ENCODE measurements at regions not wholly inside any gene's neighbourhood (a gene's known extent, or its start where the extent isn't known, plus 50 kb on each side); places are given as distances from the start of the nearest gene placed in this dataset.
"Not testable (repeated sequence)": the region's sequence is repeated elsewhere in the genome, so short reads cannot be mapped to it uniquely, and the experiment has no call there.

DNA sequence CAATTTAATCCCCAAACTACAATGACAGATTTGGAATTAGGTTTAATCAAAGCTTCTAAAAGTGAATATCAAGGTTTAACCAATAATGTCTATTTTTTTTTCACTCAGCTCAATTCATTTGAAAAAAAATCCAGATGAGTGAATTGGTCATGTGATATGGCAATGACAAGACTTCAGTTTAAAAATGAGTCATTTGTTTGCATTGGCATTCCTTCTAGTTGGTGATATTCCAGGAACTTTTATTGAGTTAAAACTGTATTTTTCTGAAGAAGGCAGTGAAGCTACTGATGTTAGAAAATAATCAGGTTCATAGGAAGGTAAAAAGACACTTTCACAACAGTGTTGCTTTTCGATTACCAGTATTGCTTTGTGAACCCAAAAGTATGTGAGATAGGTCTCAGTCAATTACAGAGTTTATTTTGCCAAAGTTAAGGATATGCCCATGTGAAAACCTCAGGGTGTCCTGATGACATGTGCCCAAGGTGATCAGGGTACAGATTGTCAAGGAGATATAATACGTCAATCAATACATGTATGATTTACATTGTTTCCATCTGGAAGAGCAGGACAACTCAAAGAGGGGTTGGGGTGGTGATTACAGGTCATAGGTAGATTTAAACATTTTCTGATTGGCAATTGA is 1214.9 kb downstream of the GALC start:
- no peak for DNase-seq

DNA sequence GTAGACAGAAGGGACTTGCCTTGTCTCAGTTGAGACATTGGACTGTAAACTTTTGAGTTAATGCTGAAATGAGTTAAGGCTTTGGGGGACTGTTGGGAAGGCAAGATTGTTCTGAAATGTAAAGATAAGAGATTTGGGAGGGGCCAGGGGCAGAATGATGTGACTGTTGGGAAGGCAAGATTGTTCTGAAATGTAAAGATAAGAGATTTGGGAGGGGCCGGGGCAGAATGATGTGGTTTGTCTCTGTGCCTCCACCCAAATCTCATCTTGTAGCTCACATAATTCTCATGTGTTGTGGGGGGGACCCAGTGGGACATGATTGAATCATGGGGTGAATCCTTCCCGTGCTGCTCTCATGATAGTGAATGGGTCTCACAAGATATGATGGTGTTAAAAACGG is 1217.1 kb downstream of the GALC start:
- not testable (repeated sequence) for DNase-seq

DNA sequence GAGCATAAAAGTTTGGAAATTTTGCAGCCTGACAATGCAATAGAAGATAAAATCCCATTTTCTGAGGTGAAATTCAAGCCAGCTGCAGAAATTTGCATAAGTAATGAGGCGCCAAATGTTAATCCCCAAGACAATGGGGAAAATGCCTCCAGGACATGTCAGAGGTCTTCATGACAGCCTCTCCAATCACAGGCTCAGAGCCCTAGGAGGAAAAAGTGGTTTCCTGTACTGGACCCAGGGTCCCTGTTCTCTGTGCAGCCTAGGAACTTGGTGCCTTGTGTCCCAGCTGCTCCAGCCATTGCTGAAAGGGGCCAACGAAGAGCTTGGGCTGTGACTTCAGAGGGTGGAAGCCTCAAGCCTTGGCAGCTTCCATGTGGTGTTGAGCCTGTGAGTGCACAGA is 1218.1 kb downstream of the GALC start:
- no peak for DNase-seq

- no peak for DNase-seq
Measured at GRCh38 chr14:86772075-86772474, 1220.9 kb downstream of the GALC start.

DNA sequence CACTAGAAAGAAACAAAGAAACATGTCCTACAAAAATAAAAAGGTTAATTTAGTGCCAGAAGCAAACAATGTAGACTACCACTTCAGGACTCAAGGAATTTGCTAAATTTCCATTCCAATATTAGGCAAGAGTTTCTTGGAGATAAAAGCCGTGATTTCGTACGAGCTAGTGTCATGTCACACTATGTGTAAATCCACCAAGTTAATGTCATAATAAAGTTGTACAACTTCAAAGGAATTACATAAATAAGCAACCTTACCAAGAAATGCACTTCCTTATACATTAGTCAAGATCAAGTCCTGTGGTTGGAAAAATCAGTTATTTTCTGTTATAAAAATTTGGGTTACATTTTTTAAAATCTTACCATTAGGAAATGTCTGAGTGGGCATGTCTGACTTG is 1222.8 kb downstream of the GALC start:
- no peak for DNase-seq

DNA sequence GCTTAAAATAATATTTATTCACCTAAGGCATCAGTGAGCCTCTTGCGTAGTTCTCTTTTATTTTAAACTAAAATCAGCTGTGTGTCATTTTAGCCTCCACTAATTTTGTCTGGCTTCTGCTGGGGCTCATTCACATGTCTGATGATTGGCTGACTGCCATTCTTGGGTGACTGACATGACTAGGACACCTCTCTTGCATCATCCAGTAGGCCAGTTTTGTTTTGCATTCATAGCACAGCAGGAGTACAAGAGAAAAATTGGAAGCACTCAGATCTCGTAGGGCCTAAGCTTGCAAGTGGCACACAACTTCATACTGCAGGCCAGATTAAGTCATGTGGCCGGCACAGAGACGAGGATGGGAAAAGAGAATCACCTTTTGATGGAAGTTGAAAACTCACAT is 1226.5 kb downstream of the GALC start:
- DNase-seq, result no peak

GRCh38 chr14:86761611-86762010 is 1231.4 kb downstream of the GALC start:
- no peak for DNase-seq

- no peak for DNase-seq
Measured at GRCh38 chr14:86756521-86757190, 1226.7 kb downstream of the FLRT2 start.

- DNase-seq, result not testable (repeated sequence)
Measured at GRCh38 chr14:86750488-86750887, 1220.5 kb downstream of the FLRT2 start.

GRCh38 chr14:86739761-86740160 is 1209.8 kb downstream of the FLRT2 start:
- no peak for DNase-seq

GRCh38 chr14:86731427-86731826 is 1201.5 kb downstream of the FLRT2 start:
- not testable (repeated sequence) for DNase-seq

DNA sequence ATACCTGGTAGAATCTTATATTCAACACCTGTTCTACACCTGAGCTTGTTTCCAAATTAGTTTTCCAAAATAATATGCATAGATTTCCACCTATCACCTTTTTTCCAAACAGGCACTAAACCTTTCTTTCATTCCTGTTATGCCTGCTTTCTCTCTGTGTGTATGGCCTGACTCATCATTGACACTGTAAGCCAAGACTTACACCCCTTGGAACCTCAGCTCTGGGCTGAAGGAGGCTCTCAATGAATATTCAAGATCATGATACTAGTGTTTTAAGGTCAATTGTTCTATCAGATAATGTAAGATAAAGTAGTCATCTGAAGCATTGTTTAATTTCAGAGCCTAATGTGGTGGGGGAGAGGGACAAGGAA is 1193.3 kb downstream of the FLRT2 start:
- no peak for DNase-seq

- no peak for DNase-seq
Measured at GRCh38 chr14:86722612-86723253, 1192.8 kb downstream of the FLRT2 start.

GRCh38 chr14:86714575-86714974 is 1184.6 kb downstream of the FLRT2 start:
- DNase-seq, result no peak

- no peak for DNase-seq
Measured at GRCh38 chr14:86714153-86714552, 1184.2 kb downstream of the FLRT2 start.

DNA sequence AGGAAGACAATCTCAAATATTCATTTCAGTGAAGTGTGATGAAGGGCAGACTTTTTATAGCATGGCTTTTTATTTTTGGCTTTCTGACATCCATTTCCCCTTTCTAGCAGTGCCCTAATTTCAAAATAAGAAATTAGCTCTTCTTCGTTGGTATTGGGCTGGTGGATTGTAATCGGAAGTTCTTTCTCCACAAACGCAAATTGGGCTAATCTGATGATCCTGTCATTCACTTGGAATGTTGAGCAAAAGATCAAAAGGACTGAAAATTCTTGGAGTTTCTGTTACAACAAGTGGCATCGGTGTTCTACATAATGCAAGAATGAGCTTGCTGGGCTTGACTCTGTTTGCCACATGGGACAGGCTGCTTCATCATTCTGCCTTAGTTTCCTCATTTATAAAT is 1182.8 kb downstream of the FLRT2 start:
- DNase-seq, result no peak

DNA sequence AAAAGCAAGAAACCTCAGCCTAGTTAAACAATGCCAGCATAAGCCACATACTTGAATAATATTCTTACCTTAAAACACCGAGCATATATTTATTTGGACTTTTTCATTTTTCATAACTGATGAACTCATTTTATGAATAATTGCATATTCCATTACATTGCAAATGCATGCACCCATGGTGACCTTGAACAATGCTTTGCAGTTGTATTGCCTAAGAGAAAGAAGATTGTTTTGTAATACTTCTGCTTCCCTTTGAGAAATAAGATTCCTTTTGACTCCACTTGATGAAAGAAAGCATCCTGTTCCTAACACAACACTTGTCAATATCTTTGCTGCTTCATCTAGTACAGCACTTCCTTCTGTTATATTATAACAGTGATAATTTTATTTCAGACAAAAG is 1182.2 kb downstream of the FLRT2 start:
- DNase-seq, result no peak

GRCh38 chr14:86708846-86709339 is 1178.9 kb downstream of the FLRT2 start:
- no peak for DNase-seq

DNA sequence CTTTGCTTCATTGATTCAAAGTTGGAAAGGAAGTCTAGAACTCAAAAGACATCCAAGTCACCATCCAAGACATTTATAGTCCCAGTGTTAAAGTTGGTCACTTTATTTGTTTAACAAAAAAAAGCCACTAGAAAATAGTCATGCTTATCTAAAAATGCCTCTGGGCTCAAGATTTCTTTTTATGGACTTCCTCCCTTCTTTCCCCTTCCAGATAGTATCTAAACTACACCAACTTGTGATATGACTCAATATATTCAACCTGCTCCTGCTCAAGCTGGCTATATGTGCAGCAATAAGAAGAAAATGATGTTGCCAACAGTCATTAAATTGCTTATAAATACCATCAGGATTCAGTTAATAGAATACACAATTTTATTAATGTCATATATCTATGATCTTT is 1177.1 kb downstream of the FLRT2 start:
- no peak for DNase-seq

- DNase-seq, result no peak
Measured at GRCh38 chr14:86683561-86683960, 1153.6 kb downstream of the FLRT2 start.

DNA sequence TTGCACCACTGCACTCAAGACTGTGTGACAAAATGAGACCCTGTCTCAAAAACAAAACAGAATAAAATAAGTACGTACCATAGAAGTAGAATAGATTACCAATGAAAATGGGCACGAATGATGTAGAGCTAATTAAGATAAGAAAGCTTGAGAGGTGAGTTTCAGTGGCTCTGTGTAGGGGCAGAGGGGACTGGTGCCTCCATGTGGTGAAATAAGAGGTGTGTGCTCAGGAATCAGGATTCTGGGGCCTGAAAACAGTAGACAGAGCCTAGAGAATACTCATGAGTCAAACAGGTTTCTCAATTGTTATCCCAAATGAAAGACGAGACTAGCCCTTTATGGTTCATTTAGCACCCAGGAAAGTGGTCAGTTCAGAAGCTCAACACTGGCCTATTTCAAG is 1145.1 kb downstream of the FLRT2 start:
- no peak for DNase-seq

DNA sequence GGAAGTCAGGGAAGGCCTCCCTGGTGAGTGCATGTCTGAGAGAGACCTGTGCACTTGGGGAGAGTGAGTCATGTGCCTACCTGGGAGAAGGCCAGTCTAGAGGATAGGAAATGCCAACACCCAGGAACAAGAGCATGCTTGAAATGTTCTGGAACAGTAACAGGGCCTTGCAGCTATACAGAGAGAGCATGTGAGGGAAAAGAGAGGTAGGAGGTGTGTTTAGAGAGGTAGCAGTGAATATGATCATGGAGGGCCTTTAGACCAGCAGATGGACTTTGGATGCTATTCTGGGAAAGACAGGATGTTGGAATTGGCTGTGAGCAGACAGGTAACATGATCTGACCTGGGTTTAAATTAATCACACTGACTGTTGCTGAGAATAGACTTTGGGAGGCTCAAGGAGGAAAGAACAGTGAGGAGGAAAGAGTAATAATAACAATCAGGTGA is 1143.6 kb downstream of the FLRT2 start:
- no peak for DNase-seq

DNA sequence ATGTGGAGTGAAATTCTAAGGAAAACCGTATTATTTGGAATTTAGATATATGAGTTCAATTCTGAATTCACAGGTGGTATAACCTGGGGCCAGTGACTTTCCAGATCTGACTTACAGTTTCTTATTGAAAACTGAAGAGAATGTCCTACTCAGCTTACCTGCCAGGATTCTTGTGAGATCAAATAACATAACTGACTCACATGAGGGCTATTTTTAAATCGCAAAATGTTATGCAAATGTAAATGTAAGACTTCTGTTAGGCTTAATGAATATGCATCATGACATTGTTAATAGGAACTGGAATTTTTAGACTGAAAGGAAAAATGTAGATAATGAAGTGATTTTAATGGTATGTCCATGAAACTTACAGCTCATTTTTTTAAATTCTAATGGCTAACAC is 1142.1 kb downstream of the FLRT2 start:
- no peak for DNase-seq

- DNase-seq, result no peak
Measured at GRCh38 chr14:86665975-86666374, 1136.0 kb downstream of the FLRT2 start.

Data from CD4-positive, alpha-beta T cell treated with Interleukin-6 for 4 hours (primary cell).